ENCODE measurements at regions not wholly inside any gene's neighbourhood (a gene's known extent, or its start where the extent isn't known, plus 50 kb on each side); places are given as distances from the start of the nearest gene placed in this dataset.

DNA sequence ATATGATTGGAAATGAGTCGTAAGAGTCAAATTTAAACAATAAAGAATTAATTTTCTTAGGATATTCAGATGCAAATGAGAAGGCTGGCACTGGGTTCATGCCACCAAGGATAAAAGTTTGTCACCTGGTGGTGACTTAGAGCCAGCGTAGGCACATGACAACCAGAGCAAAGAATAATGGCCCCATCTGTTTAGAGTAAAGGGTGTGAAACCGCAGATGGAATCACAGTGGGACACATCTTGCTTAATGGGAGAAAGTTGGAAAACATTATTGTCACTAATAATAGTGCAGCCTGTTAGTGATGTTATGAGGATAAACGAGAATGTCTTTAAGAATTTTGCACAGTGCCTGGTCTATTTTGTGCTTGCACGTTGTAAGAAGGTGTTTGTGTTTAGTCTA lies 727.8 kb downstream of the QKI start:
- TF ChIP-seq, protein P1, sequence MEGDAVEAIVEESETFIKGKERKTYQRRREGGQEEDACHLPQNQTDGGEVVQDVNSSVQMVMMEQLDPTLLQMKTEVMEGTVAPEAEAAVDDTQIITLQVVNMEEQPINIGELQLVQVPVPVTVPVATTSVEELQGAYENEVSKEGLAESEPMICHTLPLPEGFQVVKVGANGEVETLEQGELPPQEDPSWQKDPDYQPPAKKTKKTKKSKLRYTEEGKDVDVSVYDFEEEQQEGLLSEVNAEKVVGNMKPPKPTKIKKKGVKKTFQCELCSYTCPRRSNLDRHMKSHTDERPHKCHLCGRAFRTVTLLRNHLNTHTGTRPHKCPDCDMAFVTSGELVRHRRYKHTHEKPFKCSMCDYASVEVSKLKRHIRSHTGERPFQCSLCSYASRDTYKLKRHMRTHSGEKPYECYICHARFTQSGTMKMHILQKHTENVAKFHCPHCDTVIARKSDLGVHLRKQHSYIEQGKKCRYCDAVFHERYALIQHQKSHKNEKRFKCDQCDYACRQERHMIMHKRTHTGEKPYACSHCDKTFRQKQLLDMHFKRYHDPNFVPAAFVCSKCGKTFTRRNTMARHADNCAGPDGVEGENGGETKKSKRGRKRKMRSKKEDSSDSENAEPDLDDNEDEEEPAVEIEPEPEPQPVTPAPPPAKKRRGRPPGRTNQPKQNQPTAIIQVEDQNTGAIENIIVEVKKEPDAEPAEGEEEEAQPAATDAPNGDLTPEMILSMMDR (conservative IDR thresholded peaks at IDR 0.05), result no peak
- no peak overlapping the region for H3K27ac ChIP-seq

DNA sequence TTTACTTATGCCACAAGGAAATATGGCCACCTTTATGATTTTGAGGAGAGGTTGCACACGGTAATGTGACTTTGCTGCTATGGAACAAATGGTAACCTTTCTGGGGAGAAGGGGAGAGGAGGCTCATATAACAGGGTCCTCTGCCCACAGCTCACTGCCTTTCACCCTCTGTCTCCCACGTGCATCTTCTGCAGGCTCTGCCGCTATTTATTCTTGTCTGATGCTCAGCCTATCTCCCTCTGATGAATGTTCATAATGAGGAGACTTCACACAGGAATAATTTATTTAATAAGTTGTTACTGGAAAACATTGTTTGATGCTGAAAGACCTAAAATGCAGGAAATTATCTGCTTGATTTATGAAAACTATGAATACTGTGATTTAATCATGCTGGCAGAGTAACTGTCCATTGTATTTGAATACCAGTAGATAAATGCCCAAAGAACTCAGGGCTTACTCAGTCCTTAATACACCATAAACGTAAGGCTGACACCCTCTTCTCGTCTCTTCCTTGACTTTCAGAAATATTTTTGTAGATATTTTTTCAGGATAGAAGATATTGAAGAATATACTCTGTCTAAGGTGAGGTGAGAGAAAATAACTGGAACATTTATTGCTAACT lies 721.1 kb downstream of the QKI start:
- no peak overlapping the region for H3K27ac ChIP-seq
- TF ChIP-seq, protein P1 (conservative IDR thresholded peaks at IDR 0.05), result no peak

DNA sequence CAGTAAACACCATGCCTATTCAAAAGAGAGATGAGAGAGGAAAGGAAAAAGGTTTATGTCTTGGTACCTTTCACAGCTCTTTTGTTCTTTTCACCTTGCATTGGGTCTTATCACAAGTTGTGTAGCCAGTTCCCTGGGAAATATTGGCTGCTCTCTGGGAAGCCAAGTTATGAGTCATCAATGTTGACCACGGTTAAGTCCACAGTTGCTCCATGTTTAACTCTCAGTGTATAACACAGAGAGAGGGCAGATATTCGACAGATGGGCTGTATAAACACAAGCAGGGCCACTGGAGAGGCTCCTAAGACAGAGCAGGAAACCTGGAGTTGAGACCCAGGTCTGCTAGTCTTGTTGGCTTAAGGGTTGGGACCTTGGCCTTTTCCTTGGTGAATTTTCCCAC lies 718.6 kb downstream of the QKI start:
- TF ChIP-seq, protein P1 (conservative IDR thresholded peaks at IDR 0.05), result no peak
- H3K27ac ChIP-seq, result no peak overlapping the region

DNA sequence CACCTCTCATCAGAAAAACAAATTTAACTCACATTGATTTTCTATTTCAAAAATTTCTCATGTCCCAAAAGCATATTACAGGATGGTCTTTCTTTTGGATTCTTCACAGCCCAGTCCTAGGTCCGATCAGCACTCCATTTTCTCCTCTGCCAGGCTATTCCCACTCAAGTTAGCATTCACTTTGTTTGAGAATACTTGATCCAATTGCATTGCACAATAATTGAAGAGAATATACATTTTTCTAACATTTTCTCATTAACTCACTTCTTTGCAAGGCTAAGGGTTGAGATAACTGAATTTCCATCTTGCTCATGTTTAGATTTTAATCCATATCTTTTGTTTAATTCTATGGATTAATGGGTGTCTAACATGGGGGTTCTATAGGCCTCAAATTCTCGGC lies 716.1 kb downstream of the QKI start:
- no peak overlapping the region for H3K27ac ChIP-seq
- TF ChIP-seq, protein P1 (conservative IDR thresholded peaks at IDR 0.05), result no peak

DNA sequence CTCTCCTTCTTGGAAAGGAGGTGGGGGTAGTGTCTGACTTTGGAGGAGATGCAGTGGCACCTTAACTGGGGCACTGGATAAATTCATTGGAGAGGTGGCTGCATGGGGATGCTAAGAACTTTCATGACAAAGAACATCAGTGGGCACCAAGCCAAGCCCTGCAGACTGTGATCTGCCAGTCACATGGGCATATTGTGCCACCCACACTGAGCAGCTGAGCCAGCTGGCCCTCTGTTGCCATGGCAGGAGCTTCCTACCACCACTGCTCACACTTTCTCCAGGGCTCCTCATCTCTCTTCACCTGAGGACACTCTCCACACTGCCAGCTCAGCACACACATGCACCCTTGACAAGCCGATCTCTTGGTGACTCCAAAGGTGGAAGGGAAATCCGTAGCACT lies 715.6 kb downstream of the QKI start:
- TF ChIP-seq, protein P1 (conservative IDR thresholded peaks at IDR 0.05), result no peak
- H3K27ac ChIP-seq, result no peak overlapping the region

DNA sequence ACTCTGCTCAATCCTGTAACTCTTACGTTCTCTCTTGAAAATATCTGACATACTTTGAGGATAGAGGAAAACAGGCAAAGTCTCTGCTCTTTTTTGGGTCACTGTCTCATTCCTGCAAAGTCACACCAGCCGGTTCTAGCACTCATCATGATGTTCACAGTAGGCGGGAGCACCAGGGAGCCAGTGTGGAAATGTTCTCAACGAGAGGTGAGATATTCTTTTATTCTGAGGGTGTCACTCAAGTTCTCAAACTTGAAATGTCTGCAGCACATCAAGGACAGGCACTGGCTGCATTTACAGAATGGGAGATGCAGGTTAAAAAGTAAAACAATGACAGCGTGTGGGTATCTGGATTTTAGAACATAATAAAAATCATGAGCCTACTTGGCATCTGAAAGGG lies 714.7 kb downstream of the QKI start:
- no peak overlapping the region for H3K27ac ChIP-seq
- TF ChIP-seq, protein P1 (conservative IDR thresholded peaks at IDR 0.05), result no peak

DNA sequence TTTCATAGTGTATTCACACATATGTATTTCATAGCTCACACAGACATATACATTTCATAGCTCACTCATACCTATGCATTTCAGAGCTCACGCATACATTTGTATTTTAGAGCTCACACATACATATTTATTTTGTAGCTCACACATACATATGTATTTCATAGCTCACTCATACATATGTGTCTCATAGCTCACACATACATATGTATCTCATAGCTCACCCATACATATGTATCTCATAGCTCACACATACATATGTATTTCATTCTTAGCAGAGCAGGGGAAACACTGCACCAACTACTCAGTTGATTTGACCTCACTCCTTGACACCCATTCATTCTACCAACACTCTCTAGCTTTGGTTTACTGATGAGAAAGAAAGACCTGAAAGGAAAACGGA lies 713.6 kb downstream of the QKI start:
- no peak overlapping the region for H3K27ac ChIP-seq
- TF ChIP-seq, protein P1 (conservative IDR thresholded peaks at IDR 0.05), result no peak
